Middle frontal gyrus (tissue), 1 donor: ENCODE measurements at regions not wholly inside any gene's neighbourhood (a gene's known extent, or its start where the extent isn't known, plus 50 kb on each side); places are given as distances from the start of the nearest gene placed in this dataset.

ENCODE experiments used
- DNase-seq: peaks from one replicate; pipeline ENCODE4 v3.0.0-alpha.2; 2015; ENCODE audit warnings: low spot score; ENCODE audit errors: extremely low spot score

GRCh38 chr14:101132588-101132987, 229.1 kb upstream of the RTL1 start:
- DNase-seq, result no peak

GRCh38 chr14:101133068-101133467, 229.5 kb upstream of the RTL1 start:
- DNase-seq, result no peak

GRCh38 chr14:101134161-101134631, 230.7 kb upstream of the RTL1 start:
- no peak for DNase-seq

GRCh38 chr14:101134851-101135433, 231.4 kb upstream of the RTL1 start:
- DNase-seq, result no peak

- DNase-seq, result no peak
Measured at GRCh38 chr14:101135796-101136742, 232.5 kb upstream of the RTL1 start.

GRCh38 chr14:101137234-101137633, 233.7 kb upstream of the RTL1 start:
- DNase-seq, result no peak

- DNase-seq, result no peak
Measured at GRCh38 chr14:101147848-101148247, 244.3 kb upstream of the RTL1 start.

- DNase-seq, result no peak
Measured at GRCh38 chr14:101150039-101150610, 246.6 kb upstream of the RTL1 start.

GRCh38 chr14:101151226-101151926, 247.9 kb upstream of the RTL1 start:
- no peak for DNase-seq

- DNase-seq, result no peak
Measured at GRCh38 chr14:101151927-101152305, 248.4 kb upstream of the RTL1 start.

- no peak for DNase-seq
Measured at GRCh38 chr14:101152855-101153254, 249.3 kb upstream of the RTL1 start.

- no peak for DNase-seq
Measured at GRCh38 chr14:101153691-101154090, 250.2 kb upstream of the RTL1 start.

GRCh38 chr14:101155575-101155974, 252.1 kb upstream of the RTL1 start:
- no peak for DNase-seq

- no peak for DNase-seq
Measured at GRCh38 chr14:101167428-101167827, 263.9 kb upstream of the RTL1 start.

- no peak for DNase-seq
Measured at GRCh38 chr14:101169267-101169666, 265.7 kb upstream of the RTL1 start.

GRCh38 chr14:101171650-101172049, 268.1 kb upstream of the RTL1 start:
- DNase-seq, result no peak

GRCh38 chr14:101173698-101174521, 270.4 kb upstream of the RTL1 start:
- no peak for DNase-seq

GRCh38 chr14:101174522-101174838, 271.0 kb upstream of the RTL1 start:
- no peak for DNase-seq

GRCh38 chr14:101174980-101175606, 271.6 kb upstream of the RTL1 start:
- no peak for DNase-seq

- DNase-seq, result no peak
Measured at GRCh38 chr14:101175731-101176534, 272.4 kb upstream of the RTL1 start.
